CD4-positive, alpha-beta T cell treated with Interleukin-6 for 4 hours (primary cell): ENCODE measurements at regions not wholly inside any gene's neighbourhood (a gene's known extent, or its start where the extent isn't known, plus 50 kb on each side); places are given as distances from the start of the nearest gene placed in this dataset.

Source experiments
- DNase-seq: peaks from one replicate; pipeline ENCODE4 v3.0.0-alpha.2; 2020; ENCODE audit warnings: mixed read lengths

- no peak for DNase-seq
Measured at GRCh38 chr10:129140921-129141885, 325.8 kb upstream of the MGMT start.

GRCh38 chr10:129151281-129151680 is 315.8 kb upstream of the MGMT start:
- no peak for DNase-seq

DNA sequence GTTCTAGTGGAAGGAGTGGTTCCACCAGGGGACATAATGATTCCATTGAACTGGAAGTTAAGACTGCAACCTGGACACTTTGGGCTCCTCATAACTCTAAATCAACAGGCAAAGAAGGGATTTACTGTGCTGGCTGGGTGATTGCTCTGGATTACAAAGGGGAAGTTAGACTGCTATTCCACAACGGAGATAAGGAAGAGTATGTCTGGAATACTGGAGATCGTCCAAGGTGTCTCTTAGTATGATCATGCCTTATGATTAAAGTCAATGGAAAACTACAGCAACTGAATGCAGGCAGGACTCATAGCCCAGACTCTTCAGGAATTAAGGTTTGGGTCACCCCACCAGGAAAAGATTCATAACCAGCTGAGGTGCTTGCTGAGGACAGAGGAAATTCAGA is 310.6 kb upstream of the MGMT start:
- no peak for DNase-seq

- DNase-seq = no peak
Measured at GRCh38 chr10:129157185-129157584, 309.9 kb upstream of the MGMT start.

DNA sequence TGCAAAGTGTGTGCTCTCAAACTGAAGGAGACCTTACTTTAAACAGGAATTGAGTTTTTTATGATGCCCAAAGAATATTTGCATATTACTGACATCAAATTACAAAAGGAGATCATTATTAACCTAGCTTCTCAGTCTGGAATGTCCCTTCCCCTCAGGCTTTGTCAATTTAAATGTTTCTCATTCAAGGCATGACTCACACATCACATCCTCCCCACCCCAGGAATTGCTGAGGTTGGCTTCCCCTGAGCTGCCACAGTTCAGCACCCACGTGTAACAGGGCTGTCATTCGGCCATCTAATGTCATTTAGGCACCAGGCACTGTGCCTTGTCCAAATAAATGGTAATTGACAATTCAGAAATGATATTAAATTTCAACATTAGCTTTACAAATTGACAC is 305.9 kb upstream of the MGMT start:
- no peak for DNase-seq

DNA sequence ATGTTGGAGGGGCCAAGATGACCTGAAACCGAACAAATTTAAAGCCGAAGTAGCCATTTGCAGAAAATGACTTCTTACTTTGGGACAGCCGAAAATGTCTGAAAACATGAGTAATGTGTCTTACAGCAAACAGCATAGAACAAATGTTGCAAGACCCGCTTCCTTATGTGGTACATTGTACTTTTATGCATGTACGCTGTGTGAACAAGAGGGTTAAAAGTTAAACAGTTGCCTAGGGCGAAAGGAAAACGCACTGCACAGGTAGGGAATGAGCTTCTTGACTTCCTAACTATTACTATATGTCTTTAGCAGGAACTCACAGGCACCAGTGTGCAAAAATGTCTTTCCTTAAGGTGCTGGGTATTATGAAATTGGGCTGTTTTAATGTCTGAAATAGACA is 303.5 kb upstream of the MGMT start:
- DNase-seq = no peak

- DNase-seq = no peak
Measured at GRCh38 chr10:129165076-129165720, 301.8 kb upstream of the MGMT start.

DNA sequence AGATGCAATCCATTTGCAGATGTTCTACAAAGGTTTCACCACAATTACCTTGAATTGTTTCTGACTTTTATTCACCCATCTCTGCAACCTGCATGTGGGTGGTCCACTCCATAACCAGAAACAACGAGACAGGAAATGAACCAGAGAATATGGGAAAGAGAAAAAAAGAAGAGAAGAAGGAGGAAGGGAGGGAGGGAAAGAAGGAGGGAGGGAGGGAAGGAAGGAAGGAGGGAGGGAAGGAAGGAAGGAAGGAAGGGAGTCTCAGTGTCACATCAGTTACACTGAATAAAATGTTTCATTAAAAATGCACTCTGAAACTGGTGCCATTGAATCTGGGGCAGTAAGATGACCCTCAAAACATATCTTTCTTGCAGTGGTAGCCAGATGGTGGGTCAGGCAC is 301.3 kb upstream of the MGMT start:
- no peak for DNase-seq

GRCh38 chr10:129168660-129169059 is 298.4 kb upstream of the MGMT start:
- DNase-seq = no peak

- no peak for DNase-seq
Measured at GRCh38 chr10:129169115-129169514, 297.9 kb upstream of the MGMT start.

DNA sequence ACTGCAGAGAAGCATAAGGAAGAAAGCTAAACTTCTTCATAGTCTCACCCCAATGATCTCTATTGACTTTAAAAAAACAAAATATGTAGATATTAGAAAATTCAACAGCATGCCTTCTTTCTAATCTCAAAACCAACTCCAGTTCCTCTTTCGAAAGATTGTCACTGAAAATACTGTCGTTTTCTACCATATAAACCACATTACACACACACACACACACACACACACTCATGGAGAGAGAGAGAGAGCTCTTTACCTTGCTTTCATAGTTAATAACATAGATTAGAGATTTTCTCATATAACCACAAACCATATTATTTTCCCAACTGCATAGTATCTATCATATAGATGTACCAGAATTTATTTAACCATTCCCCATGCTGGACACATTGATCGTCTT is 296.2 kb upstream of the MGMT start:
- no peak for DNase-seq

DNA sequence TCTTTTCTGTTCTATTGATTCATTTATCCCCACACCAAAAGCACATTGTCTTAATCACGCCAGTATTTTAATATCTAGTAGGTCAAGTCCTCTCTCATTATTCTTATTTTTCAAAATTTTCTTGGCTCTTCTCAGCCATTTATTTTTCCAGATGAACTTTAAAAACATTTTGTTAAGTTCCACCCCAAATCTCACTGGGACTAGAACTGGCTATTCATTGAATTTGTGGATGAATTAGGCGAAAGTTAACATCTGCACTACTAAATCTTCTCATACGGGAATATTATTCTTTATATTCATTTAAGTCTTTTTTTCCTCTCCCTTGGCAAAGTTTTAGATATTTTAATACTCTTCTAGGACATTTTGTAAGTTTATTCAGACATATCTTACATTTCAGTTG is 295.2 kb upstream of the MGMT start:
- DNase-seq = no peak

DNA sequence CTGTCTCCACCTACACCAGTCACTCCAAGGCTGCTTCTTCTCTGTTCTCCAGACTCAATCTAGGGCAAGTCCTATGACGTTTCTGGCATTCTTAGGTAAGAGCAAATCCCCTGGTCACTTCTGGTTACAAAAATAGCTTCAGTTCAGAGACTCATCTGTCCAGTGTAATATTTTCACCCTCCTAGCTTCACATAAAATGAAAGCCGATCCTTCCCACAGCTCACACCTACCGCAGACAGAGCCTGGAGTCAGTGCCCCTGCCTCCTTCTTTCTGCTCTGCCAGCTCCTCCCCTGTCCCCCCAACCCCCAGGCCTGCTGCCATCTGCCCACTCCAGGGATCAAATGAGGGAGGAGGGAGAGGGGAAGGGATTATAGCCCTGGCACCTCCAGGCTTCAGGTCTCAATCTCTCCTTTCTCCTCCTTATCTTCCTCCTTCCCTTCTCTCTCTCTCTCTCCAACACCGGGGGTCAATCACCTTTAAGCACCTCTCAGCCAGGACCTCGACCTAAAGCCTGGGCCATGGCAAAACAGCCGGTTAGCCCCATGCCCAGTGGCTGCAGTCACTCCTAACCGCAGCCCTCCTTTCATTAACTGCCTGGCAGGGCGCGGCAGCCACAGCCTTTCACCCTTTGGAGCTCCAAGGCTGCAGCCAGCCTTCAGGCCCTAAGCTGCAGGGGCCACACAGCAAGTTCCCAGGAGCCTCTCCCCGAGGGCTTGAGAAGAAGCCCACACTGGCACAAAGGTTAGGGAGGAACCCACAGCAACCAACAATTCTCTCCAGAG is 292.6 kb upstream of the MGMT start:
- DNase-seq = no peak

GRCh38 chr10:129179245-129179971 is 287.6 kb upstream of the MGMT start:
- DNase-seq = no peak

- DNase-seq = no peak
Measured at GRCh38 chr10:129179972-129180678, 286.9 kb upstream of the MGMT start.

DNA sequence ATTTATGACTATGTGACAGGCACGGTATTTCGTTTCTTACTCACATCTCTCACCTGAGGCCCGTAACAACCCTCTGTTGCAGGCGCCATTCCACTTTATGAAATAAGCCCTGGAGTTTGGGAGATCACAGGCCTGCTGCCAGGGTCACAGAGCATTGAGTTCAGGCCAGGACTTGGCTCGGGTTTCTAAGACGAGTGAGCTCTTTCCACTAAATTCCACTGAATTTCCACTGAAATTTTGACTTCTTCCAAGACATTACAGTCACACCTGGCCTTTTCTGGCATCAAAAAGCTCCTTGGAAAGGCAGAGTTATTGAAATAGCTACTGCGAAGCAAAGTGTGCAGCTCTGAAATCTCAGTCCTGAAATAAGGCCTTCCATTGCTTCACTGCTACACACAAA is 282.8 kb upstream of the MGMT start:
- DNase-seq = no peak

DNA sequence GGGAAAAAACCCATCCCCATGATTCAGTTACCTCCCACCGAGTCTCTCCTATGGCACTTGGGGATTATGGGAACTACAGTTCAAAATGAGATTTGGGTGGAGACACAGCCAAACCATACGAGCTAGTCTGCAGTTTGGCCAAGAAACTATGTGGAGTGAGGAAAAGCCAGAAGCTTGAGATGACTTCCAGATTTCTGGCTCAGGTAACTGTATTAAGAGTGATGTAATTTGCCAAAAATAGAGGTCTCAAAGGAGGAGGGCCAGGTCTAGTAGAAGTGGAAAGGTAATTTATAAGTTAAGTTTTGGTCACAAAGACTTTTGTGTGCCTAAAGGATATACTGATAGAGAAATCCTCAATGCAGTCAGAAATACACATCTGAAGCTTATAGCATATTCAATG is 279.7 kb upstream of the MGMT start:
- no peak for DNase-seq

- DNase-seq = no peak
Measured at GRCh38 chr10:129191797-129192196, 275.2 kb upstream of the MGMT start.

DNA sequence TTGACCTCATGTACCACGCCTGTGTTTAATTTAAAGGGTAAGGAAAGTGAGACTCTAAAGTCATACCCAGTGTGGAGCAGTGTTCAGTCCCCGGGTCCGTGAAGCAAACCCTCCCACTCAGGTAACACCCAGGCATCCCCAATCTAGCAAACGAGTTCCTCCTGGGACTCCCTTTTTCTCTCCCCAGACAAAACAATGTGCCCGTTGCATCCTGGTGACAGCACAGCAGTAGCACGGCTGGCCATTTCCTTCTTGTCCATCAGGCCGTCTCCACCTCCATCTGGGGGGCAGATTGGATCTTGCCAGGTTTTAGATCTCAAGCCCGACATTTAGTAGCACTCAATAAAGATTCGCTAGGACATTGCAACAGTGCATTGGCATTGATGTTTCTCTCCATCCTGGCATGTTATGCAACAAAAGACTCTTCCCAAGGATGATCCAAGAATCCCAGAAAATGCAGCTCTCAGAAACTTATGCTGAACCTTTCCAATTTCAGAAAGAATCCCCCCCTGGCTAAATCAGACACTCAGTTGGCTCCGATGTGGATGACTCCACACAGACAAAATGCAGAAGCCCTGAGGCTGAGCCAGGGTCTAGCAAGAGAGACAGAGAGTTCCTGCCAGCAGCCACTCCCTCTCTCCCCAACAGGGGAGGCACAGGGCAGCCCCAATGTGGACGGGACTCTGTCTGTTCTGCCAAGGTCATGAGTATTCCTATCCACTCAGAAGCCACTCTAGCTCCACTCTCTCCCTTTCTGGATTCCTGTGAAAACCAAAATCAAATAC is 274.5 kb upstream of the MGMT start:
- no peak for DNase-seq

DNA sequence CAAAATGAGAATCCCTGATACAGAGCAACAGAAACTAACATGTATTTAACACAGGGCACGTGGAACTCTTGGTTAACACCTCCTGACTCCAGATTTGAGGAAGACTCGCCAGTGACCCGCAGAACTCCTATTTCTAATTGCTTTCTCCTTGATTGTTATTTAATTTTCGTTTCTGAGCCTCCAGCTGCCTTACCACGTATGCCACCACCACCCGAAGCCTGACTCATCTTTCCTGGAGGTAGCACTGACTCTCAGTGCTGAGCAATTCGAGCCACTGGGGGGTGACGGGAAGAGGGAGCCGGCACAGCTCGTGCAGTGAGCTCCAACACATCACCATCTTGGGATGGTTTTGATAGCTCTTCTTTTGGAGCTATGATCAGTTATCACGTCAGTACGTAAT is 273.9 kb upstream of the MGMT start:
- DNase-seq = no peak

GRCh38 chr10:129194181-129194870 is 272.7 kb upstream of the MGMT start:
- no peak for DNase-seq
